ENCODE measurements at regions not wholly inside any gene's neighbourhood (a gene's known extent, or its start where the extent isn't known, plus 50 kb on each side); places are given as distances from the start of the nearest gene placed in this dataset.
"Not testable (repeated sequence)": the region's sequence is repeated elsewhere in the genome, so short reads cannot be mapped to it uniquely, and the experiment has no call there.

DNA sequence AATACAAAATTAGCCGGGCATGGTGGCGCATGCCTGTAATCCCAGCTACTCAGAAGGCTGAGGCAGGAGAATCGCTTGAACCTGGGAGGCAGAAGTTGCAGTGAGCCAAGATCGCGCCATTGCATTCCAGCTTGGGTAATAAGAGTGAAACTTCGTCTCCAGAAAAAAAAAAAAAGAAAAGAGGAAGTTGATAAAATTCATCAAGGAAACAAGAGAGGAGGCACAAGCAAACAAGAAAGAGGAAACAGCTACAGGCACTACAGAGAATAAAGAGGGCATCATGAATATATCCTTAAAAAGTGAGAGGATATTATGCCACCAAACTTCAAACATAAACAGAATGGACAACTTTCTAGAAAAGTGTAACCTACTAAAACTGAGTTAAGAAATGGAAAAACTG, 98.3 kb downstream of the NIBAN1 start:
- H3K4me3 Mint-ChIP-seq, H3K36me3 Mint-ChIP-seq, H3K9me3 Mint-ChIP-seq, H3K27me3 Mint-ChIP-seq, H3K4me1 Mint-ChIP-seq: not testable (repeated sequence)
- peak overlapping the region in 1 of 3 donors; percentile 11 for H3K27ac Mint-ChIP-seq

GRCh38 chr1:184875218-184875617, 99.1 kb downstream of the NIBAN1 start:
- H3K27ac Mint-ChIP-seq = no peak overlapping the region
- H3K4me1 Mint-ChIP-seq = peaks cover 3 to 6% (median 5%) of the 10 kb centered on the region in 3 donors
- no peaks in the 10 kb centered on the region for H3K27me3 Mint-ChIP-seq

GRCh38 chr1:184870319-184870718, 104.0 kb downstream of the NIBAN1 start:
- H3K27me3 Mint-ChIP-seq = no peaks in the 10 kb centered on the region

More at GRCh38 chr1:184875218-184875617, 99.1 kb downstream of the NIBAN1 start:
- H3K9me3 Mint-ChIP-seq = peaks cover 0 to 4% (median 2%) of the 10 kb centered on the region in 3 donors
- no peak overlapping the region for H3K4me3 Mint-ChIP-seq
- peaks cover 4% of the 10 kb centered on the region for H3K36me3 Mint-ChIP-seq

GRCh38 chr1:184867866-184868689, 106.2 kb downstream of the NIBAN1 start:
- Mint-ChIP-seq H3K4me3 (peak overlapping the region in 1 of 4 donors; percentile 71), H3K27ac (peak overlapping the region; percentile 18 to 69 (median 67)), H3K4me1 (peaks cover 18 to 31% (median 25%) of the 10 kb centered on the region in 3 donors), H3K27me3 (no peaks in the 10 kb centered on the region), H3K36me3 (no peaks in the 10 kb centered on the region), H3K9me3 (peaks cover 0 to 2% (median 0%) of the 10 kb centered on the region in 3 donors)

More at GRCh38 chr1:184870319-184870718, 104.0 kb downstream of the NIBAN1 start:
- Mint-ChIP-seq H3K9me3 (peaks cover 0 to 4% (median 2%) of the 10 kb centered on the region in 3 donors), H3K36me3 (peaks cover 4% of the 10 kb centered on the region), H3K4me3 (no peak overlapping the region), H3K4me1 (peaks cover 18 to 31% (median 25%) of the 10 kb centered on the region in 3 donors), H3K27ac (no peak overlapping the region)

GRCh38 chr1:184866991-184867788, 107.1 kb downstream of the NIBAN1 start:
- peaks cover 0 to 2% (median 0%) of the 10 kb centered on the region in 3 donors for H3K9me3 Mint-ChIP-seq
- H3K4me3 Mint-ChIP-seq = peak overlapping the region in 3 of 4 donors; percentile 20 to 71 (median 22)
- H3K27ac Mint-ChIP-seq = peak overlapping the region; percentile 67 to 71 (median 69)
- H3K27me3 Mint-ChIP-seq = no peaks in the 10 kb centered on the region
- peaks cover 18 to 31% (median 25%) of the 10 kb centered on the region in 3 donors for H3K4me1 Mint-ChIP-seq
- no peaks in the 10 kb centered on the region for H3K36me3 Mint-ChIP-seq

- H3K4me1 Mint-ChIP-seq = peaks cover 18 to 31% (median 25%) of the 10 kb centered on the region in 3 donors
- no peaks in the 10 kb centered on the region for H3K27me3 Mint-ChIP-seq
- peak overlapping the region in 2 of 4 donors; percentile 20 to 22 for H3K4me3 Mint-ChIP-seq
- H3K9me3 Mint-ChIP-seq = peaks cover 0 to 2% (median 0%) of the 10 kb centered on the region in 3 donors
- peak overlapping the region; percentile 67 to 71 (median 69) for H3K27ac Mint-ChIP-seq
- no peaks in the 10 kb centered on the region for H3K36me3 Mint-ChIP-seq
These were observed 107.7 kb downstream of the NIBAN1 start for GRCh38 chr1:184866586-184866985.

GRCh38 chr1:184865831-184866230, 108.5 kb downstream of the NIBAN1 start:
- Mint-ChIP-seq H3K27ac (peak overlapping the region in 2 of 3 donors; percentile 8 to 53), H3K27me3 (no peaks in the 10 kb centered on the region), H3K36me3 (no peaks in the 10 kb centered on the region), H3K9me3 (peaks cover 0 to 2% (median 0%) of the 10 kb centered on the region in 3 donors), H3K4me1 (peaks cover 22 to 34% (median 25%) of the 10 kb centered on the region in 3 donors), H3K4me3 (no peak overlapping the region)

DNA sequence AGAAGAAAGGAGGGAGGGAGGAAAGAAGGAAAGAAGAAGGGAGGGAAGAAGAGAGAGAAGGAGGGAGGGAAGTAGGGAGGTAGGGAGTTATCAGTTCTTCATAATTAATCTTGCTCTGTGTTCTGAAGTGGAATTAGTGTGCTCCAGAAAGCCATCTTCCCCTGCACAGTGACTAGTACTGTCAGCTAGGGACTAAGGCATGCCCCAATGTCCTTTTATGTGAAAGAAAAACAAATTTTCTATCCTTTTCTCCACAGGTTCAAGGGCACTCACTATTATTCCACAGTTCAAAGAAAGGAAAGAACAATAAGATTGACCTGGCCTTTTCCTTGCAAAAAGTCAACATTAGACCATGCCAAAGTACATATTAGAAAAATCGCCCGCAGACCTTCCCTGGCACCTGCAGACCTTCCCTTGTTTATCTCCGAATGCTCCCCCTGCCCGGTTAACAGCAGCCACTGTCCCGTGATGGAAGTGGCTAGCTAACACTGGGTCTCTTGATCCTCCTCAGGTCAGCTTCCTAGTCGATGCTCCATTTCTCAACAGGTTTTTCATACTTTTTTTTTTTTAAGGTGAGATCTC, 107.2 kb upstream of the EDEM3 start:
- Mint-ChIP-seq H3K9me3 (no peaks in the 10 kb centered on the region), H3K27me3 (no peaks in the 10 kb centered on the region), H3K27ac (no peak overlapping the region), H3K4me1 (peaks cover 17 to 27% (median 25%) of the 10 kb centered on the region in 3 donors), H3K36me3 (no peaks in the 10 kb centered on the region), H3K4me3 (peak overlapping the region in 1 of 4 donors; percentile 31)

GRCh38 chr1:184860985-184861754, 106.5 kb upstream of the EDEM3 start:
- Mint-ChIP-seq H3K36me3 (no peaks in the 10 kb centered on the region), H3K4me3 (peak overlapping the region in 1 of 4 donors; percentile 25), H3K27me3 (no peaks in the 10 kb centered on the region), H3K9me3 (no peaks in the 10 kb centered on the region), H3K4me1 (peaks cover 13 to 23% (median 21%) of the 10 kb centered on the region in 3 donors), H3K27ac (peak overlapping the region in 1 of 3 donors; percentile 0)

DNA sequence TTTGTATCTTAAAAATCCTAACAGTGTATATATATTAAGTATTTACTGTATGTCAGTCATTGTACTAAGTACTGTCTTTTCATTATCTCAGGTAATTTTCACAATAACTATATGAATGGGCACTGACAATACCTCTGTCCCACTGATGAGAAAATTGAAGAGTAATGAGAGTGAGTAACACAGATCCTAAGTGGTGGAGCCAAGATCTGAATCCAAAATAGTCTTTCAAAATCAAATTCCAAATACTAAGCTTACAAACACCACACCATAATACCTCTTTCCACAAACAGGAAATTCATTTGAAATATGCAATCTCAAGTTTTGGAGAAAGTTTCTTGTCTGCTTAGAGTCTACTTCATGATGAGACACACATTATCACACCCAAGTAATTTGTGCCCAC, 105.9 kb upstream of the EDEM3 start:
- peak overlapping the region in 1 of 4 donors; percentile 25 for H3K4me3 Mint-ChIP-seq
- H3K27ac Mint-ChIP-seq = peak overlapping the region in 1 of 3 donors; percentile 0
- no peaks in the 10 kb centered on the region for H3K27me3 Mint-ChIP-seq
- H3K36me3 Mint-ChIP-seq = no peaks in the 10 kb centered on the region
- no peaks in the 10 kb centered on the region for H3K9me3 Mint-ChIP-seq
- peaks cover 7 to 23% (median 19%) of the 10 kb centered on the region in 3 donors for H3K4me1 Mint-ChIP-seq

DNA sequence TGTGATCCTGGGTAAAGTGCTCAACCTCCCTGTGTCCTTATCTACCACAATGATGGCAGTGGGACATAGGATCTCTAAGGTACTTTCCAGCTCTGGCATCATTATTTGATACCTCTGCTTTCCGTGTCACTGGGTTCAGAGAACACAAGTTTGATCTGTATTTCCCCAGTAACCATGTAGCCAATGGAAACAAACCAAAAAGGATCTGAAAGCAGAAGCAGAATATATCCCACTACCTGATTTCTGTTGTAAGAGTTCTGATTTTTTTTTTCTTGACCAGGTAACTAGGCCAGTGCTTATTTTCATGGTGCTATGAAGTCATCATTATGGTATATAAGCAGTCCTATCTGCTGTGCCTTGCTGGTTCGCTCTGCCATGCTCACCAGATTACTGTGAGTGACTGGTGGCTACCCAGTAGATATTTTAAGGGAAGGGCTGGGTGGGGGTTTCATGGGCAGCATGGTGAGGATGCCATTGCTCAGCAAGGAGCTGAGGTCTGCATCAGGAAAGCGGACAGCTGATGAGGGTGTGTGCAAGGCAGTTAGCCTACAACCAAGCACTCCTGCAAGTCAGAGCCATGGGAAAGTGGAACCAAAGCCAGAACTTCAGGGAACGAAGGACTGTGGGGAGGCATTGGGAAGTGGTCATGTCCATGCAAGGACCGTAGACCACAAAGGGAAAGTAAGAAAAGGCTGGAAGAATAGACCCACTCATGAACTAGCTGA, 104.9 kb upstream of the EDEM3 start:
- Mint-ChIP-seq H3K9me3 (no peaks in the 10 kb centered on the region), H3K27ac (peak overlapping the region; percentile 10 to 82 (median 62)), H3K27me3 (no peaks in the 10 kb centered on the region), H3K4me1 (peaks cover 7 to 23% (median 19%) of the 10 kb centered on the region in 3 donors), H3K36me3 (no peaks in the 10 kb centered on the region), H3K4me3 (peak overlapping the region in 3 of 4 donors; percentile 15 to 44 (median 30))

DNA sequence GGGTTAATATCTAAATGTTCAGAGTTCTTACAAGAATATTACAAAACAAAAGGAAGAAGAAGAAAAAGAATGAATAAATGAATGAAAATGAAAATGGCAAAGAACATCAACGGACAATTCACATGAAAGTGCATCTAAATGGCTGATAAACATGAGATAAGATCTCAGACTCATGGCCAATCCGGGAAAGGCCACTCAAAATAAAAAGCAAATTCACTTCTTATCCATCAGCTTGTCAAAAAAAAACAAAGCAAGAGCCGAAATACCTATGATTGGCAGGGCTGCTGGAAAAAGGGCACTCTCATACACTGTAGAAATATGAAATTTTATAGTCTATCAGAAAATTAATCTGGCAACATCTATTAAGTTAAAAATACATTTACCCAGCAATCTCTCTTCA, 103.6 kb upstream of the EDEM3 start:
- Mint-ChIP-seq H3K4me3 (peak overlapping the region in 1 of 4 donors; percentile 7), H3K4me1 (peaks cover 7 to 25% (median 21%) of the 10 kb centered on the region in 3 donors), H3K27me3 (no peaks in the 10 kb centered on the region), H3K9me3 (peaks cover 0 to 2% (median 1%) of the 10 kb centered on the region in 3 donors), H3K36me3 (no peaks in the 10 kb centered on the region), H3K27ac (no peak overlapping the region)

GRCh38 chr1:184854496-184855140, 100.0 kb upstream of the EDEM3 start:
- H3K36me3 Mint-ChIP-seq = no peaks in the 10 kb centered on the region
- peaks cover 0 to 5% (median 1%) of the 10 kb centered on the region in 3 donors for H3K9me3 Mint-ChIP-seq

More at GRCh38 chr1:184854496-184855140, 100.0 kb upstream of the EDEM3 start:
- H3K27me3 Mint-ChIP-seq = no peaks in the 10 kb centered on the region
- peaks cover 5 to 11% (median 10%) of the 10 kb centered on the region in 3 donors for H3K4me1 Mint-ChIP-seq
- H3K27ac Mint-ChIP-seq = no peak overlapping the region
- H3K4me3 Mint-ChIP-seq = no peak overlapping the region

Measured in IgD-negative memory B cell (primary cell).